MM.1S (cell line): ENCODE measurements at regions not wholly inside any gene's neighbourhood (a gene's known extent, or its start where the extent isn't known, plus 50 kb on each side); places are given as distances from the start of the nearest gene placed in this dataset.

ENCODE experiments used
- DNase-seq: peaks from one replicate; pipeline ENCODE4 v3.0.0-alpha.2; 2015
- H2AFZ ChIP-seq: fragments of 300-600 bp; sonication (generic); 2 replicates; pipeline ENCODE4 v1.6.0; 2016; ENCODE audit warnings: antibody characterized with exemption, low read length
- H3F3A ChIP-seq: fragments of 300-600 bp; sonication (generic); 2 replicates; pipeline ENCODE4 v1.6.1; 2016; ENCODE audit warnings: mild to moderate bottlenecking, antibody characterized with exemption, low read length, moderate library complexity, mixed read lengths; ENCODE audit not compliant: insufficient read depth
- H3K27ac ChIP-seq: fragments of 300-600 bp; sonication (generic); 2 replicates; pipeline ENCODE4 v1.5.1; 2016; ENCODE audit warnings: mild to moderate bottlenecking, low read length
- H3K27me3 ChIP-seq: fragments of 300-600 bp; sonication (generic); replicated peaks from 2 replicates; pipeline ENCODE4 v1.6.0; 2016; ENCODE audit warnings: low read length; ENCODE audit not compliant: insufficient read depth
- H3K36me3 ChIP-seq: fragments of 300-600 bp; sonication (generic); replicated peaks from 2 replicates; pipeline ENCODE4 v1.6.1; 2016; ENCODE audit warnings: mild to moderate bottlenecking, low read length, mixed read lengths; ENCODE audit not compliant: insufficient read depth
- H3K4me1 ChIP-seq: fragments of 300-600 bp; sonication (generic); 2 replicates; pipeline ENCODE4 v1.6.1; 2016; ENCODE audit warnings: low read length, mixed read lengths
- H3K4me2 ChIP-seq: fragments of 300-600 bp; sonication (generic); 2 replicates; pipeline ENCODE4 v1.6.0; 2016; ENCODE audit warnings: low read depth, low read length
- H3K4me3 ChIP-seq: fragments of 300-600 bp; sonication (generic); 2 replicates; pipeline ENCODE4 v1.5.1; 2016; ENCODE audit warnings: low read length, mixed read lengths
- H3K79me2 ChIP-seq: fragments of 300-600 bp; sonication (generic); 2 replicates; pipeline ENCODE4 v1.6.1; 2016; ENCODE audit warnings: mixed run types, low read length, mixed read lengths
- H3K9ac ChIP-seq: fragments of 300-600 bp; sonication (generic); 2 replicates; pipeline ENCODE4 v1.6.1; 2016; ENCODE audit warnings: low read length, mixed read lengths
- H3K9me2 ChIP-seq: fragments of 300-600 bp; sonication (generic); replicated peaks from 2 replicates; pipeline ENCODE4 v1.6.1; 2016; ENCODE audit warnings: mild to moderate bottlenecking, low read length, mixed read lengths; ENCODE audit not compliant: insufficient read depth
- H3K9me3 ChIP-seq: fragments of 300-600 bp; sonication (generic); replicated peaks from 2 replicates; pipeline ENCODE4 v1.6.1; 2016; ENCODE audit warnings: mild to moderate bottlenecking, low read length, mixed read lengths; ENCODE audit not compliant: insufficient read depth
- H4K20me1 ChIP-seq: fragments of 300-600 bp; sonication (generic); 2 replicates; pipeline ENCODE4 v1.6.1; 2016; ENCODE audit warnings: mild to moderate bottlenecking, low read length, moderate library complexity, mixed read lengths; ENCODE audit not compliant: insufficient read depth
- CTCF ChIP-seq: fragments of 300-600 bp; sonication (generic); IDR thresholded peaks from 2 replicates; pipeline ENCODE4 v1.5.1; 2016; ENCODE audit warnings: antibody characterized with exemption, low read length, mixed read lengths
- EZH2 ChIP-seq: fragments of 300-600 bp; sonication (generic); optimal IDR thresholded peaks from 2 replicates; pipeline ENCODE3; 2017; ENCODE audit warnings: low read depth, mild to moderate bottlenecking, antibody characterized with exemption, low read length, mixed read lengths
- EZH2phosphoT487 ChIP-seq: fragments of 300-600 bp; sonication (generic); IDR thresholded peaks from 2 replicates; pipeline ENCODE4 v1.6.1; 2018; ENCODE audit warnings: antibody characterized with exemption, low read length

- H3K4me2 ChIP-seq = no peak overlapping the region
- no peaks in the 10 kb centered on the region for H4K20me1 ChIP-seq
- H3K9ac ChIP-seq = no peak overlapping the region
- DNase-seq = no peak
- H3K79me2 ChIP-seq = no peaks in the 10 kb centered on the region
- no peaks in the 10 kb centered on the region for H3F3A ChIP-seq
- no peak overlapping the region for H3K4me3 ChIP-seq
- no peaks in the 10 kb centered on the region for H3K9me2 ChIP-seq
- H3K9me3 ChIP-seq = no peaks in the 10 kb centered on the region
- no peaks in the 10 kb centered on the region for H3K4me1 ChIP-seq
- TF ChIP-seq EZH2phosphoT487 (no peak), EZH2 (no peak), CTCF (no peak)
- H2AFZ ChIP-seq = no peak overlapping the region
- no peak overlapping the region for H3K27ac ChIP-seq
- H3K36me3 ChIP-seq = no peaks in the 10 kb centered on the region
- H3K27me3 ChIP-seq = no peaks in the 10 kb centered on the region
Observed at GRCh38 chr13:47829690-47830089, 171.4 kb downstream of the SUCLA2 start.

- no peaks in the 10 kb centered on the region for H3F3A ChIP-seq
- no peaks in the 10 kb centered on the region for H3K36me3 ChIP-seq
- H3K9me3 ChIP-seq = no peaks in the 10 kb centered on the region
- no peak for DNase-seq
- no peak for TF ChIP-seq EZH2phosphoT487
- TF ChIP-seq EZH2 = no peak
- no peak for TF ChIP-seq CTCF
- no peaks in the 10 kb centered on the region for H3K9me2 ChIP-seq
- H3K27me3 ChIP-seq = no peaks in the 10 kb centered on the region
- no peak overlapping the region for H3K9ac ChIP-seq
- no peaks in the 10 kb centered on the region for H4K20me1 ChIP-seq
- H3K4me1 ChIP-seq = no peaks in the 10 kb centered on the region
- no peak overlapping the region for H3K4me3 ChIP-seq
- no peaks in the 10 kb centered on the region for H3K79me2 ChIP-seq
- H2AFZ ChIP-seq = no peak overlapping the region
- no peak overlapping the region for H3K4me2 ChIP-seq
- H3K27ac ChIP-seq = no peak overlapping the region
Observed at GRCh38 chr13:47826471-47826870, 174.6 kb downstream of the SUCLA2 start.

- no peak for DNase-seq
- Histone ChIP-seq H3K79me2 (no peaks in the 10 kb centered on the region), H3K27me3 (no peaks in the 10 kb centered on the region), H3K9ac (no peak overlapping the region), H3F3A (no peaks in the 10 kb centered on the region), H3K27ac (no peak overlapping the region), H3K4me2 (no peak overlapping the region), H3K4me1 (no peaks in the 10 kb centered on the region), H3K9me3 (no peaks in the 10 kb centered on the region), H4K20me1 (no peaks in the 10 kb centered on the region), H2AFZ (no peak overlapping the region), H3K4me3 (no peak overlapping the region), H3K9me2 (no peaks in the 10 kb centered on the region), H3K36me3 (no peaks in the 10 kb centered on the region)
- TF ChIP-seq EZH2phosphoT487 = no peak
- no peak for TF ChIP-seq CTCF
- TF ChIP-seq EZH2 = no peak
Observed at GRCh38 chr13:47822036-47822435, 179.0 kb downstream of the SUCLA2 start.
